ENCODE measurements at regions not wholly inside any gene's neighbourhood (a gene's known extent, or its start where the extent isn't known, plus 50 kb on each side); places are given as distances from the start of the nearest gene placed in this dataset.

DNA sequence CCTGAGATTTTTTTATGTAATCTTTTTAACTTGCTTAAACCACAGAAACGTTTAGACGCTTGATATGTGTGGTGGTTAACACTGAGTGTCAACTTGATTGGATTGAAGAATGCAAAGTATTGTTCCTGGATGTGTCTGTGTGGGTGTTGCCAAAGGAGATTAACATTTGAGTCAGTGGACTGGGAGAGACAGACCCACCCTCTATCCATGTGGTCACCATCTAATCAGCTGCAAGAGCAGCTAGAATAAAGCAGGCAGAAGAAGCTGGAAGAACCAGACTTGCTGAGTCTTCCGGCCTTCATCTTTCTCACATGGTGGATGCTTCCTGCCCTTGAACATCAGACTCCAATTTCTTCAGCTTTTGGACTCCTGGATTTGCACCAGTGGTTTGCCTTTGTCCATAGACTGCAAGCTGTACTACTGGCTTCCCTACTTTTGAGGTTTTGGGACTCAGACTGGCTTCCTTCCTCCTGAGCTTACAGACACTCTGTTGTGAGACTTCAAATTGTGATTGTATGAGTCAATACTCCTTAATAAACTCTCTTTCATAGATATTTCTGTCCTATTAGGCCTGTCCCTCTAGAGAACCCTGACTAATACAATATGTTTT is 816.0 kb upstream of the CDH9 start:
- TF ChIP-seq, protein P1, sequence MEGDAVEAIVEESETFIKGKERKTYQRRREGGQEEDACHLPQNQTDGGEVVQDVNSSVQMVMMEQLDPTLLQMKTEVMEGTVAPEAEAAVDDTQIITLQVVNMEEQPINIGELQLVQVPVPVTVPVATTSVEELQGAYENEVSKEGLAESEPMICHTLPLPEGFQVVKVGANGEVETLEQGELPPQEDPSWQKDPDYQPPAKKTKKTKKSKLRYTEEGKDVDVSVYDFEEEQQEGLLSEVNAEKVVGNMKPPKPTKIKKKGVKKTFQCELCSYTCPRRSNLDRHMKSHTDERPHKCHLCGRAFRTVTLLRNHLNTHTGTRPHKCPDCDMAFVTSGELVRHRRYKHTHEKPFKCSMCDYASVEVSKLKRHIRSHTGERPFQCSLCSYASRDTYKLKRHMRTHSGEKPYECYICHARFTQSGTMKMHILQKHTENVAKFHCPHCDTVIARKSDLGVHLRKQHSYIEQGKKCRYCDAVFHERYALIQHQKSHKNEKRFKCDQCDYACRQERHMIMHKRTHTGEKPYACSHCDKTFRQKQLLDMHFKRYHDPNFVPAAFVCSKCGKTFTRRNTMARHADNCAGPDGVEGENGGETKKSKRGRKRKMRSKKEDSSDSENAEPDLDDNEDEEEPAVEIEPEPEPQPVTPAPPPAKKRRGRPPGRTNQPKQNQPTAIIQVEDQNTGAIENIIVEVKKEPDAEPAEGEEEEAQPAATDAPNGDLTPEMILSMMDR (IDR thresholded peaks at IDR 0.05) = no peak
- TF ChIP-seq POLR2A (IDR thresholded peaks at IDR 0.05) = no peak
